Esophagus squamous epithelium (tissue), 4 donors: ENCODE measurements at regions not wholly inside any gene's neighbourhood (a gene's known extent, or its start where the extent isn't known, plus 50 kb on each side); places are given as distances from the start of the nearest gene placed in this dataset.

Source experiments
- CTCF ChIP-seq, 6 experiments: fragments of 450-650 bp in 4 of 6; fragments of 200-600 bp in 2 of 6; sonication (generic) in 2 of 6; IDR thresholded peaks; one replicate each; pipeline ENCODE4 v1.5.1; 2016 to 2019; ENCODE audit warnings: antibody characterized with exemption in 6 of 6, mild to moderate bottlenecking in 4 of 6, moderate library complexity in 4 of 6
- POLR2A ChIP-seq, 4 donors: fragments of 450-650 bp; IDR thresholded peaks; one replicate each; pipeline ENCODE4 v1.6.1; 2017; ENCODE audit warnings: antibody characterized with exemption in 4 of 4, mild to moderate bottlenecking in 4 of 4, moderate library complexity in 3 of 4

GRCh38 chr3:141684758-141685157, 53.3 kb upstream of the RNF7 start:
- no peak for TF ChIP-seq CTCF (IDR thresholded peaks at IDR 0.05)
- TF ChIP-seq POLR2A (IDR thresholded peaks at IDR 0.05) = no peak
